Middle frontal gyrus (tissue), 1 donor: ENCODE measurements at regions not wholly inside any gene's neighbourhood (a gene's known extent, or its start where the extent isn't known, plus 50 kb on each side); places are given as distances from the start of the nearest gene placed in this dataset.

Experiments used
- DNase-seq: peaks from one replicate; pipeline ENCODE4 v3.0.0-alpha.2; 2015; ENCODE audit warnings: low spot score; ENCODE audit errors: extremely low spot score

- DNase-seq = no peak
Observed at GRCh38 chr2:155178921-155179320, 480.4 kb downstream of the KCNJ3 start.

- DNase-seq = no peak
Observed at GRCh38 chr2:155176345-155176744, 477.9 kb downstream of the KCNJ3 start.

GRCh38 chr2:155169317-155169716 lies 470.8 kb downstream of the KCNJ3 start:
- no peak for DNase-seq

GRCh38 chr2:155162494-155162893 lies 464.0 kb downstream of the KCNJ3 start:
- DNase-seq = no peak

- DNase-seq = no peak
Observed at GRCh38 chr2:155161314-155161713, 462.8 kb downstream of the KCNJ3 start.

- no peak for DNase-seq
Observed at GRCh38 chr2:155157711-155158110, 459.2 kb downstream of the KCNJ3 start.

GRCh38 chr2:155157065-155157464 lies 458.6 kb downstream of the KCNJ3 start:
- DNase-seq = no peak

GRCh38 chr2:155151945-155152344 lies 453.4 kb downstream of the KCNJ3 start:
- no peak for DNase-seq

GRCh38 chr2:155151472-155151871 lies 453.0 kb downstream of the KCNJ3 start:
- no peak for DNase-seq

GRCh38 chr2:155145758-155146229 lies 447.3 kb downstream of the KCNJ3 start:
- DNase-seq = no peak

GRCh38 chr2:155141418-155141817 lies 442.9 kb downstream of the KCNJ3 start:
- no peak for DNase-seq

GRCh38 chr2:155125585-155126230 lies 427.2 kb downstream of the KCNJ3 start:
- DNase-seq = no peak

GRCh38 chr2:155115846-155116245 lies 417.4 kb downstream of the KCNJ3 start:
- no peak for DNase-seq

- DNase-seq = no peak
Observed at GRCh38 chr2:155111070-155111469, 412.6 kb downstream of the KCNJ3 start.

GRCh38 chr2:155109527-155109926 lies 411.0 kb downstream of the KCNJ3 start:
- DNase-seq = no peak

- DNase-seq = no peak
Observed at GRCh38 chr2:155100261-155100660, 401.8 kb downstream of the KCNJ3 start.

- no peak for DNase-seq
Observed at GRCh38 chr2:155099784-155100183, 401.3 kb downstream of the KCNJ3 start.

GRCh38 chr2:155095613-155096012 lies 397.1 kb downstream of the KCNJ3 start:
- DNase-seq = no peak

GRCh38 chr2:155080373-155080772 lies 381.9 kb downstream of the KCNJ3 start:
- no peak for DNase-seq

- no peak for DNase-seq
Observed at GRCh38 chr2:155070489-155070888, 372.0 kb downstream of the KCNJ3 start.

GRCh38 chr2:155062922-155063258 lies 364.4 kb downstream of the KCNJ3 start:
- DNase-seq = no peak

- DNase-seq = no peak
Observed at GRCh38 chr2:155062250-155062921, 363.9 kb downstream of the KCNJ3 start.

- no peak for DNase-seq
Observed at GRCh38 chr2:155060896-155061295, 362.4 kb downstream of the KCNJ3 start.
